Liver (tissue), 8 donors: ENCODE measurements at regions not wholly inside any gene's neighbourhood (a gene's known extent, or its start where the extent isn't known, plus 50 kb on each side); places are given as distances from the start of the nearest gene placed in this dataset.

Experiments used
- DNase-seq: peaks from one replicate; pipeline ENCODE4 v3.0.0-alpha.2; 2017; ENCODE audit warnings: low spot score
- H3K27ac ChIP-seq, 2 donors: one replicate each; pipeline ENCODE4 v1.7.0; 2013; ENCODE audit warnings: inconsistent platforms in 2 of 2, low read length in 2 of 2, control low read depth in 1 of 2, low read depth in 1 of 2, mild to moderate bottlenecking in 1 of 2
- H3K27me3 ChIP-seq, 4 donors: one replicate each; pipeline versions ENCODE4 v1.6.1 to v1.7.0; 2013; ENCODE audit warnings: low read length in 3 of 4, inconsistent platforms in 1 of 4, mild to moderate bottlenecking in 1 of 4, moderate library complexity in 1 of 4; ENCODE audit not compliant: control insufficient read depth in 4 of 4, insufficient read depth in 4 of 4
- H3K36me3 ChIP-seq, 4 donors: one replicate each; pipeline versions ENCODE4 v1.6.1 to v1.7.0; 2013; ENCODE audit warnings: low read length in 3 of 4, mild to moderate bottlenecking in 3 of 4, low read depth in 1 of 4, moderate library complexity in 1 of 4; ENCODE audit not compliant: control insufficient read depth in 4 of 4, insufficient read depth in 3 of 4
- H3K4me1 ChIP-seq, 4 donors: one replicate each; pipeline versions ENCODE4 v1.6.1 to v1.7.0; 2013; ENCODE audit warnings: low read length in 3 of 4, mild to moderate bottlenecking in 3 of 4, moderate library complexity in 1 of 4; ENCODE audit not compliant: control insufficient read depth in 4 of 4, insufficient read depth in 4 of 4
- H3K4me3 ChIP-seq, 3 donors: one replicate each; pipeline versions ENCODE4 v1.6.1 to v1.7.0; 2013; ENCODE audit warnings: low read length in 3 of 3, control low read depth in 1 of 3, low read depth in 1 of 3, mild to moderate bottlenecking in 1 of 3
- H3K9ac ChIP-seq, 2 donors: one replicate each; pipeline ENCODE4 v1.7.0; 2013; ENCODE audit warnings: low read length in 2 of 2, mild to moderate bottlenecking in 2 of 2, moderate library complexity in 2 of 2, control low read depth in 1 of 2, low read depth in 1 of 2
- H3K9me3 ChIP-seq, 4 donors: one replicate each; pipeline versions ENCODE4 v1.6.1 to v1.7.0; 2013; ENCODE audit warnings: low read length in 3 of 4; ENCODE audit not compliant: control insufficient read depth in 4 of 4
- ATF3 ChIP-seq: IDR thresholded peaks from 2 replicates; pipeline ENCODE4 v1.6.1; 2016; ENCODE audit warnings: antibody characterized with exemption
- CTCF ChIP-seq: fragments of 150-350 bp; IDR thresholded peaks from 2 replicates; pipeline ENCODE4 v1.5.1; 2017; ENCODE audit warnings: improper control_type of control experiment, low read depth, low read length; ENCODE audit not compliant: missing input control
- FOXA1 ChIP-seq: IDR thresholded peaks from 2 replicates; pipeline ENCODE4 v1.6.1; 2016; ENCODE audit warnings: antibody characterized with exemption
- FOXA2 ChIP-seq: IDR thresholded peaks from 2 replicates; pipeline ENCODE4 v1.6.1; 2016; ENCODE audit warnings: antibody characterized with exemption
- GABPA ChIP-seq, 2 donors: IDR thresholded peaks in 1 of 2; conservative IDR thresholded peaks in 1 of 2; 2 replicates each; pipeline ENCODE4 v1.6.1; 2016; ENCODE audit warnings: antibody characterized with exemption in 2 of 2, mild to moderate bottlenecking in 1 of 2, moderate library complexity in 1 of 2
- HNF4A ChIP-seq, 2 donors: conservative IDR thresholded peaks; 2 replicates each; pipeline ENCODE4 v1.6.1; 2016; ENCODE audit warnings: antibody characterized with exemption in 2 of 2, mild to moderate bottlenecking in 2 of 2
- HNF4G ChIP-seq: IDR thresholded peaks from 2 replicates; pipeline ENCODE4 v1.6.1; 2016; ENCODE audit warnings: antibody characterized with exemption
- JUND ChIP-seq, 2 donors: IDR thresholded peaks; 2 replicates each; pipeline ENCODE4 v1.6.1; 2016; ENCODE audit warnings: antibody characterized with exemption in 2 of 2
- MAX ChIP-seq: IDR thresholded peaks from 2 replicates; pipeline ENCODE4 v1.6.1; 2016; ENCODE audit warnings: antibody characterized with exemption
- NR2F2 ChIP-seq: IDR thresholded peaks from 2 replicates; pipeline ENCODE4 v1.6.1; 2016; ENCODE audit warnings: antibody characterized with exemption
- RAD21 ChIP-seq, 2 donors: IDR thresholded peaks; 2 replicates each; pipeline ENCODE4 v1.6.1; 2016; ENCODE audit warnings: antibody characterized with exemption in 2 of 2, mild to moderate bottlenecking in 2 of 2
- REST ChIP-seq: IDR thresholded peaks from 2 replicates; pipeline ENCODE4 v1.6.1; 2016; ENCODE audit warnings: antibody characterized with exemption, mild to moderate bottlenecking
- RXRA ChIP-seq, 2 donors: IDR thresholded peaks; 2 replicates each; pipeline ENCODE4 v1.6.1; 2017 to 2018; ENCODE audit warnings: antibody characterized with exemption in 2 of 2, mild to moderate bottlenecking in 1 of 2
- SP1 ChIP-seq: IDR thresholded peaks from 2 replicates; pipeline ENCODE4 v1.6.1; 2018; ENCODE audit warnings: antibody characterized with exemption, mild to moderate bottlenecking
- TAF1 ChIP-seq: conservative IDR thresholded peaks from 2 replicates; pipeline ENCODE4 v1.6.1; 2016; ENCODE audit warnings: antibody characterized with exemption, mild to moderate bottlenecking
- YY1 ChIP-seq: IDR thresholded peaks from 2 replicates; pipeline ENCODE4 v1.6.1; 2016; ENCODE audit warnings: antibody characterized with exemption, mild to moderate bottlenecking
- ZBTB33 ChIP-seq: IDR thresholded peaks from 2 replicates; pipeline ENCODE4 v1.6.1; 2016; ENCODE audit warnings: antibody characterized with exemption
- WGBS: extraction: QIAGEN DNeasy Blood & Tissue Kit; methylation state at CpG from one replicate; pipeline ENCODE4 v1.1.7; 2013; 5-methylcytosine and 5-hydroxymethylcytosine counted together
- donor health status: healthy.
- donor health status: healthy.
- donor health status: healthy.
- donor health status: healthy.
- donor health status: healthy.

GRCh38 chr2:224183086-224183485 is 144.0 kb upstream of the SERPINE2 start:
- WGBS, result 60% methylated on average over 3 of the region's 3 CpGs

More at GRCh38 chr2:224183086-224183485, 144.0 kb upstream of the SERPINE2 start:
- Histone ChIP-seq H3K9ac (no peak overlapping the region), H3K27me3 (no peaks in the 10 kb centered on the region), H3K36me3 (no peaks in the 10 kb centered on the region), H3K9me3 (peaks cover 0 to 8% (median 2%) of the 10 kb centered on the region in 4 donors), H3K4me3 (no peak overlapping the region), H3K27ac (no peak overlapping the region), H3K4me1 (no peaks in the 10 kb centered on the region)
- no peak for DNase-seq
- no peak for TF ChIP-seq GABPA (IDR thresholded peaks at IDR 0.05 in 1 of 2, conservative IDR thresholded peaks at IDR 0.05 in 1 of 2)
- no peak for TF ChIP-seq HNF4G
- no peak for TF ChIP-seq RXRA (IDR thresholded peaks at IDR 0.05)
- no peak for TF ChIP-seq MAX
- no peak for TF ChIP-seq YY1
- no peak for TF ChIP-seq ATF3
- TF ChIP-seq ZBTB33, result no peak
- no peak for TF ChIP-seq SP1
- TF ChIP-seq RAD21 (IDR thresholded peaks at IDR 0.05), result no peak
- TF ChIP-seq NR2F2, result no peak
- no peak for TF ChIP-seq JUND (IDR thresholded peaks at IDR 0.05)
- TF ChIP-seq REST, result no peak
- TF ChIP-seq HNF4A (conservative IDR thresholded peaks at IDR 0.05), result no peak
- TF ChIP-seq CTCF, result no peak
- no peak for TF ChIP-seq FOXA1
- no peak for TF ChIP-seq TAF1
- TF ChIP-seq FOXA2, result no peak
